ENCODE measurements at regions not wholly inside any gene's neighbourhood (a gene's known extent, or its start where the extent isn't known, plus 50 kb on each side); places are given as distances from the start of the nearest gene placed in this dataset.
A peak's percentile ranks its signal among the peaks of the same experiment; 100 is the strongest.

- Histone ChIP-seq H3K27ac (ENCODE audit: low read depth, low read length) (no peak overlapping the region), H3K27me3 (ENCODE audit: low read length) (no peaks in the 10 kb centered on the region), H3F3A (ENCODE audit: insufficient read depth) (no peaks in the 10 kb centered on the region), H2AFZ (ENCODE audit: low read depth, low read length, severe bottlenecking) (no peak overlapping the region), H3K4me3 (ENCODE audit: insufficient read depth, low read length, poor library complexity, severe bottlenecking) (no peak overlapping the region), H3K9me2 (replicated peaks; ENCODE audit: insufficient read depth, low read length) (no peaks in the 10 kb centered on the region), H3K79me2 (ENCODE audit: insufficient read depth, low read length) (no peaks in the 10 kb centered on the region), H3K9ac (ENCODE audit: low read length) (no peak overlapping the region), H4K20me1 (ENCODE audit: low read depth, low read length) (peaks cover 11% of the 10 kb centered on the region), H3K36me3 (ENCODE audit: low read length) (no peaks in the 10 kb centered on the region), H3K9me3 (ENCODE audit: insufficient read depth, low read length) (no peaks in the 10 kb centered on the region), H3K4me2 (ENCODE audit: low read depth, low read length, poor library complexity, severe bottlenecking) (no peak overlapping the region)
- TF ChIP-seq EZH2phosphoT487 (conservative IDR thresholded peaks at IDR 0.05; ENCODE audit: low read length) = no peak
- TF ChIP-seq, protein P1, sequence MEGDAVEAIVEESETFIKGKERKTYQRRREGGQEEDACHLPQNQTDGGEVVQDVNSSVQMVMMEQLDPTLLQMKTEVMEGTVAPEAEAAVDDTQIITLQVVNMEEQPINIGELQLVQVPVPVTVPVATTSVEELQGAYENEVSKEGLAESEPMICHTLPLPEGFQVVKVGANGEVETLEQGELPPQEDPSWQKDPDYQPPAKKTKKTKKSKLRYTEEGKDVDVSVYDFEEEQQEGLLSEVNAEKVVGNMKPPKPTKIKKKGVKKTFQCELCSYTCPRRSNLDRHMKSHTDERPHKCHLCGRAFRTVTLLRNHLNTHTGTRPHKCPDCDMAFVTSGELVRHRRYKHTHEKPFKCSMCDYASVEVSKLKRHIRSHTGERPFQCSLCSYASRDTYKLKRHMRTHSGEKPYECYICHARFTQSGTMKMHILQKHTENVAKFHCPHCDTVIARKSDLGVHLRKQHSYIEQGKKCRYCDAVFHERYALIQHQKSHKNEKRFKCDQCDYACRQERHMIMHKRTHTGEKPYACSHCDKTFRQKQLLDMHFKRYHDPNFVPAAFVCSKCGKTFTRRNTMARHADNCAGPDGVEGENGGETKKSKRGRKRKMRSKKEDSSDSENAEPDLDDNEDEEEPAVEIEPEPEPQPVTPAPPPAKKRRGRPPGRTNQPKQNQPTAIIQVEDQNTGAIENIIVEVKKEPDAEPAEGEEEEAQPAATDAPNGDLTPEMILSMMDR (IDR thresholded peaks at IDR 0.05; ENCODE audit: insufficient read depth, low read length, poor library complexity, severe bottlenecking) = no peak
Observed at GRCh38 chr9:130768891-130769403, 66.1 kb upstream of the ABL1 start.

GRCh38 chr9:130770093-130770492, 65.0 kb upstream of the ABL1 start:
- no peaks in the 10 kb centered on the region for H3F3A ChIP-seq (ENCODE audit: insufficient read depth)
- no peaks in the 10 kb centered on the region for H3K9me2 ChIP-seq (replicated peaks; ENCODE audit: insufficient read depth, low read length)
- H3K4me2 ChIP-seq (ENCODE audit: low read depth, low read length, poor library complexity, severe bottlenecking) = no peak overlapping the region
- H3K36me3 ChIP-seq (ENCODE audit: low read length) = no peaks in the 10 kb centered on the region
- peaks cover 9% of the 10 kb centered on the region for H4K20me1 ChIP-seq (ENCODE audit: low read depth, low read length)
- TF ChIP-seq, protein P1 (IDR thresholded peaks at IDR 0.05; ENCODE audit: insufficient read depth, low read length, poor library complexity, severe bottlenecking) = no peak
- no peak for TF ChIP-seq EZH2phosphoT487 (conservative IDR thresholded peaks at IDR 0.05; ENCODE audit: low read length)
- no peaks in the 10 kb centered on the region for H3K9me3 ChIP-seq (ENCODE audit: insufficient read depth, low read length)
- no peaks in the 10 kb centered on the region for H3K79me2 ChIP-seq (ENCODE audit: insufficient read depth, low read length)
- no peak overlapping the region for H3K9ac ChIP-seq (ENCODE audit: low read length)
- H2AFZ ChIP-seq (ENCODE audit: low read depth, low read length, severe bottlenecking) = no peak overlapping the region
- no peaks in the 10 kb centered on the region for H3K27me3 ChIP-seq (ENCODE audit: low read length)
- H3K27ac ChIP-seq (ENCODE audit: low read depth, low read length) = no peak overlapping the region
- no peak overlapping the region for H3K4me3 ChIP-seq (ENCODE audit: insufficient read depth, low read length, poor library complexity, severe bottlenecking)

- Histone ChIP-seq H4K20me1 (ENCODE audit: low read depth, low read length) (peaks cover 3% of the 10 kb centered on the region; the same call in 1 of the 2 replicates), H3F3A (ENCODE audit: insufficient read depth) (no peaks in the 10 kb centered on the region), H3K4me3 (ENCODE audit: insufficient read depth, low read length, poor library complexity, severe bottlenecking) (no peak overlapping the region), H2AFZ (ENCODE audit: low read depth, low read length, severe bottlenecking) (no peak overlapping the region), H3K4me2 (ENCODE audit: low read depth, low read length, poor library complexity, severe bottlenecking) (no peak overlapping the region), H3K9ac (ENCODE audit: low read length) (no peak overlapping the region), H3K27ac (ENCODE audit: low read depth, low read length) (no peak overlapping the region), H3K27me3 (ENCODE audit: low read length) (no peaks in the 10 kb centered on the region), H3K79me2 (ENCODE audit: insufficient read depth, low read length) (no peaks in the 10 kb centered on the region), H3K36me3 (ENCODE audit: low read length) (no peaks in the 10 kb centered on the region), H3K9me2 (replicated peaks; ENCODE audit: insufficient read depth, low read length) (no peaks in the 10 kb centered on the region), H3K9me3 (ENCODE audit: insufficient read depth, low read length) (no peaks in the 10 kb centered on the region)
- TF ChIP-seq, protein P1 (IDR thresholded peaks at IDR 0.05; ENCODE audit: insufficient read depth, low read length, poor library complexity, severe bottlenecking) = peak; percentile 48
- no peak for TF ChIP-seq EZH2phosphoT487 (conservative IDR thresholded peaks at IDR 0.05; ENCODE audit: low read length)
Observed at GRCh38 chr9:130770679-130771442, 64.2 kb upstream of the ABL1 start.

Measured in SU-DHL-6 (cell line).